WERI-Rb-1 (cell line): ENCODE measurements at regions not wholly inside any gene's neighbourhood (a gene's known extent, or its start where the extent isn't known, plus 50 kb on each side); places are given as distances from the start of the nearest gene placed in this dataset.

Experiments used
- DNase-seq: peaks from one replicate; pipeline ENCODE4 v3.0.0-alpha.2; 2020
- H3K27ac ChIP-seq: fragments of 250-450 bp; sonication (Bioruptor Pico); 2 replicates; pipeline ENCODE4 v1.5.1; 2020; ENCODE audit warnings: mild to moderate bottlenecking, moderate library complexity
- H3K27me3 ChIP-seq: fragments of 250-450 bp; sonication (Bioruptor Pico); 2 replicates; pipeline ENCODE4 v1.5.1; 2021; ENCODE audit warnings: mild to moderate bottlenecking, low read depth, moderate library complexity; ENCODE audit not compliant: insufficient read depth, severe bottlenecking
- H3K36me3 ChIP-seq: fragments of 250-450 bp; sonication (Bioruptor Pico); 2 replicates; pipeline ENCODE4 v1.5.1; 2020; ENCODE audit warnings: mild to moderate bottlenecking, moderate library complexity
- H3K4me3 ChIP-seq: 2 replicates; pipeline ENCODE4 v1.5.1; 2011; ENCODE audit warnings: low read depth, mild to moderate bottlenecking, control low read depth, low read length
- H3K9me3 ChIP-seq: fragments of 250-450 bp; sonication (Bioruptor Pico); 2 replicates; pipeline ENCODE4 v1.5.1; 2021; ENCODE audit warnings: mild to moderate bottlenecking, moderate library complexity; ENCODE audit not compliant: severe bottlenecking
- CTCF ChIP-seq: IDR thresholded peaks from 2 replicates; pipeline ENCODE4 v1.5.1; 2011; ENCODE audit warnings: low read depth, mild to moderate bottlenecking, control low read depth, inconsistent platforms, low read length

GRCh38 chr5:61624553-61625136, 292.6 kb downstream of the ZSWIM6 start:
- peaks cover 15% of the 10 kb centered on the region for H3K27me3 ChIP-seq
- DNase-seq, result no peak
- no peak overlapping the region for H3K27ac ChIP-seq
- H3K4me3 ChIP-seq, result no peak overlapping the region
- no peaks in the 10 kb centered on the region for H3K36me3 ChIP-seq
- TF ChIP-seq CTCF, result no peak
- H3K9me3 ChIP-seq, result no peaks in the 10 kb centered on the region

DNA sequence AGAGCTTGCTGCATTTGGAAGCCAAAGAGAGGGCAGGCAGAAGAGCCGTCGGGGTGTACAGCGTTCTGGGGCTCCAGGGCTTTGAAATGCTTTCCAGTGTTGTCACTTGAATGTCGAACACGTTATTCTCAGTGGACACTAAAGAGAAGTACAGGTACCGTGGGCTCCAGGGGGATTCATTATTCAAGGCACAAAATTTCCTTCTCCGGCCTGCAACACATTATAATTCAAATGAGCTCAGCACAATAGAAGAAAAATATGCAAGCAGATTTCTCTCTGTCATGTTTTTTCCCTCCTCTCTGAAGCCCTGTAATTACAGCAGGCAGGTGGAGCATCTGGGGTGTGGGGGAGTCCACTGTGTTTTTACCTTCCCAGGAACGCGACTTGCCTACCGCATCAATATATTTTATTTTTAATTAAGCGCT, 293.1 kb downstream of the ZSWIM6 start:
- Histone ChIP-seq H3K4me3 (no peak overlapping the region), H3K36me3 (no peaks in the 10 kb centered on the region), H3K9me3 (no peaks in the 10 kb centered on the region), H3K27ac (no peak overlapping the region), H3K27me3 (peaks cover 15% of the 10 kb centered on the region)
- TF ChIP-seq CTCF, result no peak
- no peak for DNase-seq

GRCh38 chr5:61625681-61626621, 293.9 kb downstream of the ZSWIM6 start:
- no peak overlapping the region for H3K27ac ChIP-seq
- no peaks in the 10 kb centered on the region for H3K9me3 ChIP-seq
- H3K36me3 ChIP-seq, result no peaks in the 10 kb centered on the region
- TF ChIP-seq CTCF, result no peak
- no peak overlapping the region for H3K4me3 ChIP-seq
- DNase-seq, result no peak
- H3K27me3 ChIP-seq, result peaks cover 15% of the 10 kb centered on the region

- Histone ChIP-seq H3K9me3 (no peaks in the 10 kb centered on the region), H3K27me3 (peaks cover 15% of the 10 kb centered on the region), H3K27ac (no peak overlapping the region), H3K4me3 (no peak overlapping the region), H3K36me3 (no peaks in the 10 kb centered on the region)
- no peak for TF ChIP-seq CTCF
- DNase-seq, result no peak
Measured at GRCh38 chr5:61626639-61627282, 294.7 kb downstream of the ZSWIM6 start.

- no peak for TF ChIP-seq CTCF
- Histone ChIP-seq H3K36me3 (no peaks in the 10 kb centered on the region), H3K9me3 (no peaks in the 10 kb centered on the region), H3K4me3 (no peak overlapping the region), H3K27ac (no peak overlapping the region), H3K27me3 (peaks cover 15% of the 10 kb centered on the region)
- DNase-seq, result no peak
Measured at GRCh38 chr5:61627531-61627930, 295.5 kb downstream of the ZSWIM6 start.
